ENCODE measurements at regions not wholly inside any gene's neighbourhood (a gene's known extent, or its start where the extent isn't known, plus 50 kb on each side); places are given as distances from the start of the nearest gene placed in this dataset.
"Not testable (repeated sequence)": the region's sequence is repeated elsewhere in the genome, so short reads cannot be mapped to it uniquely, and the experiment has no call there.

DNA sequence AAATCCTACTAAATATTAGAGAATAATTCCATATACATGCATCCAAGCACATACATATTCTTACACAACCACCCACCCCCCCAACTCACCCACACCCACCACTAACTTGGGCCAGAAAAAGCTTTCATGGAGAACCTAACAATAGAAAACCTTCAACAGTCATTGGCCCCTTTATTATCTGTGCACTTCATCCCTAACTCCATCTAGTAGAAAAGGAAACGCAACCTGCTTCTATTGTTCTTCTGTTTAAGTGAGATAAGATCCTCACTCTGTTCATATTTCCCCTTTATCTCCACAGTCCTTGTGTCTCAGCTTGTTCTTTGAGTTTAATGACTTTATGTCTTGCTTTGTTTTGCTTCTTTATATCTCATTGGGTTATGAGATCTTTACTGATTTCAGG lies 1740.2 kb upstream of the CELF4 start:
- no peak for DNase-seq (ENCODE audit: low read depth in 1 of 2, low spot score in 1 of 2)

GRCh38 chr18:39302481-39302880 lies 1736.9 kb upstream of the CELF4 start:
- DNase-seq (ENCODE audit: low read depth in 1 of 2, low spot score in 1 of 2): no peak

DNA sequence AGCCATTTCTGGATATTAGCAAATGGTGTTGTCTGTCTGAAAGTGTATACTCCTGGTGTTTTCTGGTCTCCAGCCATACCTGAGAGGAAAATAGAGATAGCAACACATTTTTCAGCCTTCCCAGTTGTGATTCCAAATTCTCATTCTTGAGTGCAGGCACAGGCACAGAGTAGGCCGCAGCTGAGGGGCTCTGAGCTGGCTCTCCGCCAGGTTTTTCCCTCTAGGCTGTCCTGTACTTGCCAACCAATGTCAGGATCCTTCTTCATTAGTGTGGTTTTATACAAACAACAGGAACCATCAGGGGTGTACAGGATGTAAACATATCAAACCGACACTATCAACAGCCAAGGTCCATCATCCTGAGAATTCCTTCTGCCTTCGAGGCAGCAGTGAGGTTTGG lies 1733.6 kb upstream of the CELF4 start:
- DNase-seq (ENCODE audit: low read depth in 1 of 2, low spot score in 1 of 2): no peak

DNA sequence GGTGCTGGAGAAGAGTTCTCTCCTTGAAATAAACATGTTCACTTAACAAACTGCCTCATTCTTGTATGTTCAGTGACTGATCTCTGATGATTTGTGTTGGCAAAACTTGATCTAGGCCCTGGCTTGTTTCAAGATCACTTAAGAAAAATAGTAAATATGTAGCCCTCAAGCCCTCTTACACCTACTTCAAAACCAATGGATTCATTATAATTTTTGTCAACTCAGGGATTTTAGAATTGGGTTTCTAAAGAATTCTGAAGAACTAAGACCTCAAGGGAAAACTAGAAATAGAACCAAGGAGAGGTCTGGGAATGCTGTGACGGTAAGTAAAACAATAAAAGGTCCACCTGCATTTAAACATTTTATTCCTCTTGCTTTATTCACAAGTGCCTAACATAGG lies 1731.6 kb upstream of the CELF4 start:
- DNase-seq (ENCODE audit: low read depth in 1 of 2, low spot score in 1 of 2): no peak

DNA sequence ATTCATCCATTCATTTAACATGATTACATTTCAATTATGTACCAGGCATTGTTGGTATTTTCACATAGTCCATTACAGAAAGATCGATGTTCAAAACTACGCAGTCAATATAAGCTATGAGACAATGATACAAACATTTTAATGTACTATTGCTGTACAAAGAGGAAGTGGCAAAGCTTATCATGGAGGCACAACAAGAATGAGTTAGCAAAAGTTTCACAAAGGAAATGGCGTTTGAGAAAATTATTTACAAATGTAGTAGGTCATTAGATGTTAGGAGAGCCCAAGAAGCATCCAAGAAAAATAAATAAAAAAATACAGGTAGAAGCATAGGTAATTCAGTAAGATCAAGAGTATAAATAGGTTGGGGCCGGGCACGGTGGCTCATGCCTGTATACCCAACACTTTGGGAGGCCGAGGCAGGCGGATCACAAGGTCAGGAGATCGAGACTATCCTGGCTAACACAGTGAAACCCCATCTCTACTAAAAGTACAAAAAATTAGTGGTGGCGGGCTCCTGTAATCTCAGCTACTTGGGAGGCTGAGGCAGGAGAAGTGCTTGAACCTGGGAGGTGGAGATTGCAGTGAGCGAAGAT lies 1730.8 kb upstream of the CELF4 start:
- DNase-seq (ENCODE audit: low read depth in 1 of 2, low spot score in 1 of 2): no peak

DNA sequence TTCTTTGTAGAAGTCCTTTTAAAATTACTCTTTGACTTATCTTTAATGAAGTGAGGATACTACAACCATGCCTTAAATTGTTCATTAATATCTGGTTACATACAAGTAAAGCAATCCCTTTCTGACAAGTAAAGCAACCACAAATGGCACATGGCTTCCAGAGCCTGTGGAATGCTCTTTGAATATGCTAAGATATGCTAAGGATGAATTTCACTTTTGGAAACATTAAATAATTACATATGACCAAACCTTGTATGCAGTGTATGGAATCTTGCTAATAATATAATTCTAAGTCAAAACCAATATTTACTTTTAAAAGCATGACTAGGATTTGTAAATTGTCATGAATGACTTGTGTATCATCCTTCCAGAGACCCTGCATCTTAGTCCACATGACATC lies 1711.2 kb upstream of the CELF4 start:
- DNase-seq (ENCODE audit: low read depth in 1 of 2, low spot score in 1 of 2): no peak

DNA sequence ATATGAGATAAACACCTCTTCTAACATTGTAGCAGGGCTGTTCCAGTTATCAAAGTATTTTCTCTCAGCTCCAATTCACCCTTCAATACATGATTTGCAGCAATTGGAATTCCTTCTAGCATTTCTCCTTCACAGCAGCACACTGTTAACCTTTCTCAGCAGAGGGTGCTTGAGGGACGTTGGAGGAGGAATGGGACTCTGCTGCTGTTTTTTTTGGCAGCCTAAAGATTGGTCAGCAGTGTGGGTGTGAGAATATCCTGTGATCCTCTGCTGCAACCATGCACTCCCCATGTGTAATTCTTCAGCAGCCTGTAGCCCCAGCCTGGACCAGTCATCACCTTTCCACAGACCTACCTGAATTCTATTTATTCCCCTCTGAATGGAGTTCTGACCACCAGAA lies 1708.9 kb upstream of the CELF4 start:
- DNase-seq (ENCODE audit: low read depth in 1 of 2, low spot score in 1 of 2): no peak

DNA sequence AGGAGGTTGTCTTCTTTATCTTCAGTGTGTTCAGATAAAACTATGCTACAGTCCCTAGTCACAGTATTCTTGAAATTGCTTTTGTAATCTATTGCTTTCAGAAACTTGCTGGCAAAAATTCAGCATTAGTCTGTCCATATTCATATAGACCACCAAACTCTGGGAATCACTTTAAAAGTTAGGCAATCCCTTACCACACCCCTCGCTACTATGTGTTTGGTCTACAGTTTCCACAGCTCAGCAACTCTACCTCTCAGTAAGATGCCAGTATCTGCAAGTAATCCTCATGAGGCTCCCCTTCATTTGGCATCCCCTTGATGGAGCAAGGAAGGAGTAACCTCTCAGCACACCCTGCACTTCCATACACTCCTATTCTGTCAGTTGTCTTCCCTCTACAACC lies 1706.6 kb upstream of the CELF4 start:
- DNase-seq (ENCODE audit: low read depth in 1 of 2, low spot score in 1 of 2): no peak

DNA sequence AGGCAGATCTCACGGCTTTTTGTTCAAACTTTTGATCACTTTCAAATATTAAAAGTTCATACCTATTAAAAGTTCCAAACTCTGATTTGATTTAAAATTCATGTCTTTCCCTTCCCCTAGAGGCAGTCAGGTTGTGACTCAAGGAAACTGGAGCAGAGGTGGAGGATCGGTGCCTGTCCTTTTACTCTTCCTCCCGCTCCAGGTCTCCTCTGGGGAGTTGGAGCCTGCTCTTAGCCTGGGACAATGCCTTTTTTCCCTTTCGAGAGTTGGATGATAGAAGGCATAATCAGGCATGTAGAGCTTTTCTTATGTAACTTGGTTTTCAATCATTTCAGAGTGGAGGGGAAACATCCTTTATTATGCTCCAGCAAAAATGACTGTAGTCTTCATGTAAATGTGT lies 1706.1 kb upstream of the CELF4 start:
- no peak for DNase-seq (ENCODE audit: low read depth in 1 of 2, low spot score in 1 of 2)

DNA sequence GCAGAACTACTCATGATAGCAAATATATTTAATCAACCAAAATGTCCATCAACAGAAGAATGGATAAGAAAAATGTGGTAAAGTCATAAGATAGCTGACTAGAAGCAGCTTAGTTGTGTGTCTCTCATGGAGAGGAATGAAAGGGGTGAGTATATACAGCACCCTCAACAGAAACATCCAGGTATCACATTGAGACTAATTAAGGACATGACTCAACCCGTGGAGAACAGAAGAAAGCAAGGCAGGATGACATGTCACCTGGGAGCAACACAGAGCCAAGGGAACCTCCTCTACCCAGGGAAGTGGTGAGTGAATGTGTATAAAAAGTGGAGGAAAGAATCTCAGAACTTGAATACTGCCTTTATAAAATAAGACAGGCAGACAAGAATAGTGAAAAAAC lies 1695.0 kb upstream of the CELF4 start:
- no peak for DNase-seq (ENCODE audit: low read depth in 1 of 2, low spot score in 1 of 2)

DNA sequence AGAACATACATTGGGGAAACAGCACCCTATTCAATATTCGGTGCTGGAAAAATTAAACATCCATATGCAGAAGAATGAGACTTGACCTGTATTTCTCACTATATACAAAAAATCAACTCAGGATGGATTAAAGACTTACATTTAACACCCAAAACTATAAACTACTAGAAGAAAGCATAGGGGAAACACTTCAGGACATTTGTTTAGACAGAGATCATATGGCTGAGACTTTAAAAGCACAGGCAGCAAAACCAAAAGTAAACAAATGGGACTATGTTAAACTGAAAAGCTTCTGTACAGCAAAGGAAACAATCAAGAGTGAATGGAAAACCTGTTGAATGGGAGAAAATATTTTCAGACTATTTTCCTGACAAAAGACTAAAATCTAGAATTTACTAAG lies 1694.1 kb upstream of the CELF4 start:
- no peak for DNase-seq (ENCODE audit: low read depth in 1 of 2, low spot score in 1 of 2)

GRCh38 chr18:39244242-39244641 lies 1678.6 kb upstream of the CELF4 start:
- no peak for DNase-seq (ENCODE audit: low read depth in 1 of 2, low spot score in 1 of 2)

DNA sequence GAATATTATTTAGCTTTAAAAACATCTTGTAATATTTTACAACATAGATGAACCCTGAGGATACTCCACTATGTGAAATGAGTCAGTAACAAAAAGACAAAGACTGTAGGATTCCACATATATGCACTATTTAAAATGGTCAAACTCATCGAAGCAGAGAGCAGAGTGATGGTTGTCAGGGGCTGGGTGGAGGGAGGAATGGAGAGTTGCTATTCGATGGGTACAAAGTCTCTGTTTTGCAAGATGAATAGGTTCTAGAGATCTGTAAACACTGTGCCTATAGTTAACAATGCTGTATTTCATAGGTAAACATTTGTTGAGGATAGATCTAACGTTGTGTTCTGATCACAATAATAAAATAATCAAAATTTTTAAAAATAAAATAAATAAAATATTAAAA lies 1675.9 kb upstream of the CELF4 start:
- DNase-seq (ENCODE audit: low read depth in 1 of 2, low spot score in 1 of 2): no peak

DNA sequence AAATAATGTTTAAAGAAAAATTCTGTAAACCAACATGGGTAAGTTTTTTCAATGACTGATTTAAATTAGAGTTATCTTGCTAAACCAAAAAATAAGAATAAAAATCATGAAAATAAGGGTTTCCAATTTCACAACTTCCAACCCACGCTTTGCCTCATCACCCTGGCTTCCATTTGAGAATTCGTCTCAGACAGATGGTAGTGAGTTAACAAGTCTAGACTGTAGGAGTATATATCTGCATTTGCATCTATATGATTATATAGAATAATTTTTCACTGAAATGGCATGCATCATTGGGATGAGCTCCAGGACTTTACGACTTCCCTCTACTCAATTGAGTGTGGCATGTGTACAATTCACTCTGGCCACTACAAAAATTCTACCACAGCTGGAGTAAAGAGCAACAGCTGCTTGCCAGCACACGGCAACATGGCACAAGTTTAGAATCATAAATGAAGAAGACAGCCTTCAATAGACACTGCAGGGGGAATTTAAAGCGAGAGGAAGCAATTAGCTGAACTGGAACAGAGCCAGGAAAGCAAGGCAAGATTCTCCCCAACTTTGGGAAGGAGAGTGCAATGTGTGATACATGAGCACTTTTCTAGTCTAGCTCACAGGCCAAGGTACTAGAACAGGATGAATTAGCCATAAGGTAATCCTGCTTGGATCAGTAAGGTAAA lies 1673.5 kb upstream of the CELF4 start:
- no peak for DNase-seq (ENCODE audit: low read depth in 1 of 2, low spot score in 1 of 2)

DNA sequence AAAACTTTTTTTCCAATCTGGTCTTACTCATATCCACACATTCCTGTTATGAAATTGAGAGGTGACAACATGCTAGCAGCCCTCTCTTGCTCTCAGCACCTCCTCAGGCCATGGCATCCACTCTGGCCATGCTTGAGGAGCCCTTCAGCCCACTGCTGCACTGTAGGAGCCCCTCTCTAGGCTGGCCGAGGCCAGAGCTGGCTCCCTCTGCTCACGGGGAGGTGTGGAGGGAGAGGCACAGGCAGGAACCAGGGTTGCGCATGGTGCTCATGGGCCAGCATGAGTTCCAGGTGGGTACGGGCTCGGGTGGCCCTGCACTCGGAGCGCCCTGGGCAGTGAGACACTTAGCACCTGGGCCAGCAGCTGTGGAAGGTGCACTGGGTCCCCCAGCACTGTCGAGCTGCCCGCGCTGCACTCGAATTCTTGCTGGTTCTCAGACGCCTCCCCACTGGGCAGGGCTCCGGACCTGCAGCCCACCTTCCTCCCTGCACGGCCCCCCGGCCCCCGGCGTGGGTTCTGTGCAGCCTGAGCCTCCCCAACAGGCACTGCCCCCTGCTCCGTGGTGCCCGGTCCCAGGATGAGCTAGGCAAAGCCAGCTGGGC lies 1669.6 kb upstream of the CELF4 start:
- no peak for DNase-seq (ENCODE audit: low read depth in 1 of 2, low spot score in 1 of 2)

DNA sequence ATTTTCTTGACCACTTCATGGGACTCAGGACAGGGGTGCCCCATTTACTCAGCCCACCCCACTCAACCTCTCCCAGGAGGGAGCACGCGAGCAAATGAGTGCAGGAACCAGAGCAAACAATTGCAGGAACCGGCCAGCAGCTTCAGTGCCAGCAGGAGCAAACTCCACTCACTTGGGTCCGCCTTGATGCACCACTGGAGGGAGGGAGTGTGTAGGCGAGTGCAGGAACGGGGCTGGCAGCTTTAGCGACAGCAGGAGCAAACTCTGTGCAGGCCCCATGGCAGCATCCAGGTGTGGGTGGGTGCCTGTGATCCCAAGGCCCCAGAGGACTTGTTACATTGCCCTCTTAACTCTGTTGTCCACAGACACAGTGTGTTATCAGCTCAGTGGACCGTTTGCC lies 1667.3 kb upstream of the CELF4 start:
- no peak for DNase-seq (ENCODE audit: low read depth in 1 of 2, low spot score in 1 of 2)

GRCh38 chr18:39232490-39232889 lies 1666.9 kb upstream of the CELF4 start:
- DNase-seq (ENCODE audit: low read depth in 1 of 2, low spot score in 1 of 2): no peak

DNA sequence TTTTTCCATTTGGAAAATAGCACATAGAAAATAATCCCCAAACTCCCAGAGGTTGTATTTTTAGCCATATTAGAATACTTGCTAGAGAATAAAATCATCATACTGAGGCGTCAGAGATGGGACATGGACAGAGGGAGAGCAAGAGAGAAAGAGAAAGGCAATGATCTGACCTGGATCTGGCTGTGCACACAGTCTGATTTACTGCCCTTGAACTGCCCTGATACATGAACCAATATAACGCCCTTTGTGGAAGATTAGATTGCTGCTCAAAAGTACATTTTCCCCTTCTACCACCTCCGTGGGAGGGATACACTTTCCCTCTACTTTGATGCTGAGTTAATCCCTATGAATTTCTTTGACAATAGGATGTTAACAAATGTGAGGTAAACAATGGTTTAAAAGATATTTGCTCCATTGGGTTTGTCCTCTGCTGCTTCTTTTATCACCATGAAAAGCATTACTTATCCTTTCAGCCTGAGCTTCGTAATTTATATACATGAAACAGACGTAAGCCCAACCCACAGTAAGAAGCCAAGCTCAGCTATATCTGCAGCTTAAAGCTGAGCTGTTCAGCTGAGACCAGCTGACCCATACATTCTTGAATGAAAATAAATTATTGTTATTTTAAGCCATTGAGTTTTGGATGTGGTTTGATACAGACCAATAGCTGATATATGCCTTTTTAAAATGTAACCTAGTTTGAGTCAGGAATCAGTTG lies 1664.6 kb upstream of the CELF4 start:
- DNase-seq (ENCODE audit: low read depth in 1 of 2, low spot score in 1 of 2): no peak

DNA sequence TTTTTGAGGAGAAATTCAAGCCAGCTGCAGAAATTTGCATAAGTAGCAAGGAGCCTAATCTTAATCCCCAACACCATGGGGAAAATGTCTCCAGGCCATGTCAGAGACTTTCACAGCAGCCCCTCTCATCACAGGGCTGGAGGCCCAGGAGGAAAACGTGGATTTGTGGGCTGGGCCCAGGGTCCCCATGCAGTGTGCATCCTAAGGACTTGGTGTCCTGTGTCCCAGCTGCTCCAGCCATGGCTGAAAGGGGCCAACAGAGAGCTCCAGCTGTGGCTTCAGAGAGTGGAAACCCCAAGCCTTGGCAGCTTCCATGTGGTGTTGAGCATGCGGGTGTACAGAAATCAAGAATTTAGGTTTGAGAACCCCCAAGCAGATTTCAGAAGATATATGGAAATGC lies 1662.2 kb upstream of the CELF4 start:
- DNase-seq (ENCODE audit: low read depth in 1 of 2, low spot score in 1 of 2): not testable (repeated sequence)

DNA sequence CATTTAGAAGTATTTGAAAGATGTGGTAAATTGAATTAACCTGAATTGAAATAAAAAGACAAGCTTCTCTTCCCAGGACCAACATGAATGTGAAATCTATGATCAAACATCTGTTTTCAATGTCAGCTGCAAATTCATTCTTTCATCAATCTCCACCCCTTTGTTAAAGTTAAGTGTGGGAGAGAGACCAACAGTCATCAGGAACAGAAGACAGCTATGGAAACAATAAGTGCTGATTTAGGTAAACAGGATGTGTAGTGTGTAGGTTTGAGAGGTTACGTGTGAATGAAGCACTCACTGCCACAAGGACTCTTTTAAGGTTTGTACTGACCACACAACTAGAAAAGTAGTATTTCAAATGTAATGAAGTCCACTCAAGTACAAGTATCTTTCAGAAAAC lies 1659.8 kb upstream of the CELF4 start:
- DNase-seq (ENCODE audit: low read depth in 1 of 2, low spot score in 1 of 2): no peak

GRCh38 chr18:39223283-39223682 lies 1657.7 kb upstream of the CELF4 start:
- DNase-seq (ENCODE audit: low read depth in 1 of 2, low spot score in 1 of 2): no peak

DNA sequence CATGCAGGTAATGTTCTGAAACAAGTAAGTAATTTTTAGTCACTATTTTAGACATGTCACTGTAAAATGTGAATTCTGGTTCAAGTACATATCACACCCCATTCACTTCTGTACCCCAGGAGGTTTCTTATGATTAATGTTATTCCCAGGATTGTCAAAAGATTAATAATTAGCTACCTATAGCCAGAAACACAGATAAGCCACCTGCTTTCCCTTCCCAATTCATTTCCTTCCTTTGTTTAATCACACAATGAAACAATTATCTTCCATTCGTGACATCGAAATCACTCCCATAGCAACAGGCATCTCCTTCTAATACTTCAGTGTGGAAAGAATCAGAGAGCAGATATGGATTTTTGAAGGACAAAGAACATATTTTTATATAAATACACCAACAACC lies 1650.3 kb upstream of the CELF4 start:
- DNase-seq (ENCODE audit: low read depth in 1 of 2, low spot score in 1 of 2): no peak

Data from stimulated activated CD4-positive, alpha-beta T cell treated with anti-CD3 and anti-CD28 coated beads, Interleukin-15, amount 100 ng/mL, for 1 hour (primary cell).